ENCODE measurements at regions not wholly inside any gene's neighbourhood (a gene's known extent, or its start where the extent isn't known, plus 50 kb on each side); places are given as distances from the start of the nearest gene placed in this dataset.

DNA sequence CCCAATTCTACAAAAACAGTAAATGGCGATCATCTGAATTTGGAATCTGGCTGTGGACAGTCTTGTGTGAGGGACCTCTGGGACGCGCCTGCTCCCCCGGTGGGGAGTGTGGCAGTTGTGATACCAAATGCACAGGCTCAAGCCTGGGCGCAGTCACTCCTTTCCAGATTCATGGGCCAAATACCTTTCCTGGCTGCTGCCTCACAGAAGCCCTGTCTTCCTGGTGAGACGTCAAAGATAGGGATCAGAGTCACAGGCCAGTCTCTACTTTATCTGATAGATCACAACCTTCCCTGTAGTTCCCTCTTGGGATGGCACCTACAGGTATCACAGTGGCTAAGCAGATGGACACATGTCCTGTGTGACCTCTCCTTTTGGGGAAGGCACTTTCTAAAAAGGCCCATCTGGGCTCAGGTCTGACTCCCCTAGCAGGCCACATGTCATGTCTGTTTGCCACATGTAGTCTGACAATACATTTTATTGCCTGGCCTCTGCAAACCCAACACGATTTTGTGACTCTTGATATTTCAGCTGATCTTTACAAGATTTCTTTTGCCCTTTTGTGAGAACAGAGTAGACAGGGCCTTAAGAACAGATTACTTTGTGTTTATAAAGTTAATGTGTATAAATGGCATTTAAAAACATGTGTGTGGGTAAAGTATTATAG lies 150.1 kb downstream of the SNX10 start:
- Histone ChIP-seq H3K9me3 (no peaks in the 10 kb centered on the region), H3K36me3 (no peaks in the 10 kb centered on the region), H3K4me1 (no peaks in the 10 kb centered on the region), H3K27me3 (no peaks in the 10 kb centered on the region), H3K4me3 (no peak overlapping the region), H3K9ac (ENCODE audit: low read depth in 2 of 2, low read length in 2 of 2) (no peak overlapping the region), H3K27ac (no peak overlapping the region)
- intact Hi-C loops (cut with DNase I): no loop called here
- no peak for DNase-seq
- TF ChIP-seq CTCF (IDR thresholded peaks at IDR 0.05): no peak

DNA sequence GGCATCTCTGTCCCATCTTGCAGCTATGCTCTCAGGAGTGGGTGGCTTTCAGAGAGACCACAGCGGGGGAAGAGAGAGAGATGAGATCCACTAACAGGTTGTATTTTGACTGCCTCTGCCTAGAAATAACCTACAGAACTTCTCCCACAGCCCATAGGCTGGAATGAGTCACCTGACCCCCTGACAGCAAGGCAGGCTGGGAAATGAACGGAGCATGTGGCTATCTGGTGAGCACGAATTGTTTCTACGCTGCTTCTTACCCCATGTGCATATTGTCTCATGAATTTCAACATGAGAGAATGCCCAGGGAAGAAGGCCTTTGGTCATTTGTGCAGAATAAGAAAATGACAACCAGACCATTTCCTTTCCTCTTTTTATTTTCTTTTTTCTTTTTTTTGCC lies 151.3 kb downstream of the SNX10 start:
- intact Hi-C loops (cut with DNase I): no loop called here
- Histone ChIP-seq H3K4me1 (no peaks in the 10 kb centered on the region), H3K27me3 (no peaks in the 10 kb centered on the region), H3K9ac (ENCODE audit: low read depth in 2 of 2, low read length in 2 of 2) (no peak overlapping the region), H3K9me3 (no peaks in the 10 kb centered on the region), H3K27ac (no peak overlapping the region), H3K36me3 (no peaks in the 10 kb centered on the region), H3K4me3 (no peak overlapping the region)
- TF ChIP-seq CTCF (IDR thresholded peaks at IDR 0.05): no peak
- no peak for DNase-seq

DNA sequence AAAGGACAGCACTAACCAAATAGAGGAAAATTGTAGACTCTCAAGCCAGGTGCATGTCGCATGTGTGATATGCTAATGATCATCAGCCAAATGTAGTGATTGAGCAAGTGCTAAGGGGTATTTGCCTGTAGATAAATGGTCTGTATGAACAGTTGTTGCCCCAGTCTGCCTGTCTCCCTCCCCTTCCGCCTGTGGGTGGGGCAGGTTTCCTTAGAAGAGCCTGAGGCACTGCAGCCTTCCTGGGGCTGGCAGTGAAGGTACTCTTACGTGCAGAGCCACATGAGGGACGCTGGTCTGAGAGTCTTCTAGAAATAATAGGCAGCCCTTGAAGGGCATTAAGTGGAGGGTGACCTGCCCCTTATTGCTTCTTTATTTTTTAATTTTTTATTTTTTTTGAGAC lies 152.1 kb downstream of the SNX10 start:
- TF ChIP-seq CTCF (IDR thresholded peaks at IDR 0.05): no peak
- no peaks in the 10 kb centered on the region for H3K27me3 ChIP-seq
- no peaks in the 10 kb centered on the region for H3K36me3 ChIP-seq
- no peak overlapping the region for H3K4me3 ChIP-seq
- intact Hi-C loops (cut with DNase I): no loop called here
- no peak for DNase-seq
- H3K9me3 ChIP-seq: no peaks in the 10 kb centered on the region
- no peak overlapping the region for H3K27ac ChIP-seq
- no peaks in the 10 kb centered on the region for H3K4me1 ChIP-seq
- H3K9ac ChIP-seq (ENCODE audit: low read depth in 2 of 2, low read length in 2 of 2): no peak overlapping the region

DNA sequence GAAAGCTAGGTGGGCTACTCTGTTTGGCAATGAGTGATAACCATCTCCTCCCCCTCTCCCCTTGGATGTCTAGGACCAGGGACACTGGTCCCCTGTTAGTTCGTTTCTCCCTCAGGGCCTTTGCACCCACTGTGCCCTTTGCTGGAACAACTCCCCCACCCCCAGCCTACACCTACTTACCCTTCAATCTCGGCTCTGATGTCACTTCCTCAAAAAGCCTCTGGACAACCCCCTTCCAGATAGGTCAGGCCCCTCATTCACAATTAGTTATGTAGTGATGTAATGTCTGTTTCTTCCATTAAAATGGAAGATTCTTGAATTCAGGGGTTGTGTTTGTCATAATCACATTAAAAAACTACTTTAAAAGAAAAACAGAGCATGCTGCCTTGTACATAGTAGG lies 152.9 kb downstream of the SNX10 start:
- Histone ChIP-seq H3K27me3 (no peaks in the 10 kb centered on the region), H3K4me3 (no peak overlapping the region), H3K9ac (ENCODE audit: low read depth in 2 of 2, low read length in 2 of 2) (no peak overlapping the region), H3K9me3 (no peaks in the 10 kb centered on the region), H3K36me3 (no peaks in the 10 kb centered on the region), H3K27ac (no peak overlapping the region), H3K4me1 (no peaks in the 10 kb centered on the region)
- no peak for DNase-seq
- no peak for TF ChIP-seq CTCF (IDR thresholded peaks at IDR 0.05)
- intact Hi-C loops (cut with DNase I): no loop called here

GRCh38 chr7:26447116-26447515 lies 155.5 kb downstream of the SNX10 start:
- Histone ChIP-seq H3K27ac (no peak overlapping the region), H3K27me3 (no peaks in the 10 kb centered on the region), H3K9me3 (no peaks in the 10 kb centered on the region), H3K36me3 (no peaks in the 10 kb centered on the region), H3K4me3 (no peak overlapping the region), H3K4me1 (no peaks in the 10 kb centered on the region), H3K9ac (ENCODE audit: low read depth in 2 of 2, low read length in 2 of 2) (no peak overlapping the region)
- no peak for DNase-seq
- TF ChIP-seq CTCF (IDR thresholded peaks at IDR 0.05): no peak
- intact Hi-C loops (cut with DNase I): no loop called here
